OCI-M1 (cell line): ENCODE measurements at regions not wholly inside any gene's neighbourhood (a gene's known extent, or its start where the extent isn't known, plus 50 kb on each side); places are given as distances from the start of the nearest gene placed in this dataset.

Experiments
- DNase-seq: peaks from one replicate; lab custom pipeline; 2025; lab: John Stamatoyannopoulos, UW

GRCh38 chr7:156479596-156479995 is 161.0 kb upstream of the RNF32 start:
- no peak for DNase-seq

- DNase-seq: no peak
These were observed 162.1 kb upstream of the RNF32 start for GRCh38 chr7:156478486-156478885.

- no peak for DNase-seq
These were observed 164.9 kb upstream of the RNF32 start for GRCh38 chr7:156475666-156476065.

- no peak for DNase-seq
These were observed 165.4 kb upstream of the RNF32 start for GRCh38 chr7:156475179-156475578.

- no peak for DNase-seq
These were observed 166.3 kb upstream of the RNF32 start for GRCh38 chr7:156474241-156474743.

GRCh38 chr7:156473476-156474240 is 166.9 kb upstream of the RNF32 start:
- DNase-seq: peak; percentile 25

GRCh38 chr7:156472267-156472666 is 168.3 kb upstream of the RNF32 start:
- DNase-seq: no peak

- DNase-seq: no peak
These were observed 169.9 kb upstream of the RNF32 start for GRCh38 chr7:156470399-156471320.

GRCh38 chr7:156466955-156467625 is 173.5 kb upstream of the RNF32 start:
- no peak for DNase-seq

- DNase-seq: no peak
These were observed 174.3 kb upstream of the RNF32 start for GRCh38 chr7:156466272-156466671.

- DNase-seq: no peak
These were observed 175.4 kb upstream of the RNF32 start for GRCh38 chr7:156465186-156465585.

- DNase-seq: no peak
These were observed 176.2 kb upstream of the RNF32 start for GRCh38 chr7:156464339-156464738.

GRCh38 chr7:156463280-156463679 is 177.3 kb upstream of the RNF32 start:
- no peak for DNase-seq

GRCh38 chr7:156461881-156462665 is 178.5 kb upstream of the RNF32 start:
- DNase-seq: no peak

GRCh38 chr7:156460858-156461627 is 179.5 kb upstream of the RNF32 start:
- DNase-seq: no peak

GRCh38 chr7:156459582-156459981 is 181.0 kb upstream of the RNF32 start:
- no peak for DNase-seq

GRCh38 chr7:156459067-156459466 is 181.5 kb upstream of the RNF32 start:
- no peak for DNase-seq

- DNase-seq: no peak
These were observed 182.6 kb upstream of the RNF32 start for GRCh38 chr7:156458011-156458410.

GRCh38 chr7:156456503-156457115 is 184.0 kb upstream of the RNF32 start:
- DNase-seq: no peak

GRCh38 chr7:156456032-156456431 is 184.5 kb upstream of the RNF32 start:
- no peak for DNase-seq
